ENCODE measurements at regions not wholly inside any gene's neighbourhood (a gene's known extent, or its start where the extent isn't known, plus 50 kb on each side); places are given as distances from the start of the nearest gene placed in this dataset.
A peak's percentile ranks its signal among the peaks of the same experiment; 100 is the strongest.

- Histone ChIP-seq H3K27ac (no peak overlapping the region), H3K9me3 (no peaks in the 10 kb centered on the region), H3K4me3 (no peak overlapping the region), H3K4me1 (peaks cover 0 to 5% (median 0%) of the 10 kb centered on the region in 12 donors), H3K27me3 (no peaks in the 10 kb centered on the region), H3K36me3 (no peaks in the 10 kb centered on the region)
- intact Hi-C loops (cut with DNase I): no loop called here
- ATAC-seq: peak in 1 of 4 donors; percentile 26
- DNase-seq: no peak
- 46 to 56% (median 51%) methylated on average over 2 of the region's 2 CpGs for WGBS, 4 donors
- TF ChIP-seq CTCF (IDR thresholded peaks at IDR 0.05) (no peak), POLR2A (IDR thresholded peaks at IDR 0.05) (no peak)
Measured at GRCh38 chr2:190766595-190766994, 114.0 kb upstream of the GLS start.

GRCh38 chr2:190767821-190768220 is 112.8 kb upstream of the GLS start:
- intact Hi-C loops (cut with DNase I): no loop called here
- Histone ChIP-seq H3K4me3 (no peak overlapping the region), H3K9me3 (no peaks in the 10 kb centered on the region), H3K4me1 (peaks cover 0 to 5% (median 0%) of the 10 kb centered on the region in 12 donors), H3K27me3 (no peaks in the 10 kb centered on the region), H3K36me3 (no peaks in the 10 kb centered on the region), H3K27ac (no peak overlapping the region)
- TF ChIP-seq CTCF (IDR thresholded peaks at IDR 0.05) (no peak), POLR2A (IDR thresholded peaks at IDR 0.05) (no peak)
- no peak for ATAC-seq
- 70 to 87% (median 79%) methylated on average over 3 of the region's 3 CpGs for WGBS, 4 donors
- DNase-seq: no peak

GRCh38 chr2:190769258-190769657 is 111.4 kb upstream of the GLS start:
- Histone ChIP-seq H3K36me3 (no peaks in the 10 kb centered on the region), H3K4me3 (no peak overlapping the region), H3K9me3 (no peaks in the 10 kb centered on the region), H3K27ac (no peak overlapping the region), H3K4me1 (peaks cover 0 to 5% (median 0%) of the 10 kb centered on the region in 12 donors), H3K27me3 (no peaks in the 10 kb centered on the region)
- no peak for TF ChIP-seq CTCF (IDR thresholded peaks at IDR 0.05)
- TF ChIP-seq POLR2A (IDR thresholded peaks at IDR 0.05): no peak
- no peak for ATAC-seq
- intact Hi-C loops (cut with DNase I): no loop called here
- DNase-seq: no peak

- TF ChIP-seq POLR2A (IDR thresholded peaks at IDR 0.05) (no peak), CTCF (IDR thresholded peaks at IDR 0.05) (no peak)
- intact Hi-C loops (cut with DNase I): loop anchor here in 1 of 10 donors (10.0 kb wide), 1 partner anchor 383 kb away; the partner anchor contains the start of gene STAT4
- DNase-seq: no peak
Measured at GRCh38 chr2:190771726-190772125, 108.9 kb upstream of the GLS start.

More at GRCh38 chr2:190771726-190772125, 108.9 kb upstream of the GLS start:
- no peak for ATAC-seq
- peaks cover 0 to 3% (median 0%) of the 10 kb centered on the region in 12 donors for H3K9me3 ChIP-seq
- H3K4me3 ChIP-seq: no peak overlapping the region
- H3K27ac ChIP-seq: no peak overlapping the region
- H3K36me3 ChIP-seq: no peaks in the 10 kb centered on the region
- H3K4me1 ChIP-seq: no peaks in the 10 kb centered on the region
- no peaks in the 10 kb centered on the region for H3K27me3 ChIP-seq
